LNCaP clone FGC (cell line): ENCODE measurements at regions not wholly inside any gene's neighbourhood (a gene's known extent, or its start where the extent isn't known, plus 50 kb on each side); places are given as distances from the start of the nearest gene placed in this dataset.
A peak's percentile ranks its signal among the peaks of the same experiment; 100 is the strongest.
"Not testable (repeated sequence)": the region's sequence is repeated elsewhere in the genome, so short reads cannot be mapped to it uniquely, and the experiment has no call there.

Experiments
- DNase-seq: peaks from one replicate; pipeline ENCODE4 v3.0.0-alpha.2; 2011; ENCODE audit warnings: low read depth
- H3K4me3 ChIP-seq: 2 replicates; pipeline ENCODE4 v1.5.1; 2011; ENCODE audit warnings: mild to moderate bottlenecking, low read depth, low read length, control low read depth
- CTCF ChIP-seq: IDR thresholded peaks from 2 replicates; pipeline ENCODE4 v1.5.1; 2012; ENCODE audit warnings: mild to moderate bottlenecking; ENCODE audit not compliant: control insufficient read depth, insufficient read depth; ENCODE audit errors: extremely low read depth

DNA sequence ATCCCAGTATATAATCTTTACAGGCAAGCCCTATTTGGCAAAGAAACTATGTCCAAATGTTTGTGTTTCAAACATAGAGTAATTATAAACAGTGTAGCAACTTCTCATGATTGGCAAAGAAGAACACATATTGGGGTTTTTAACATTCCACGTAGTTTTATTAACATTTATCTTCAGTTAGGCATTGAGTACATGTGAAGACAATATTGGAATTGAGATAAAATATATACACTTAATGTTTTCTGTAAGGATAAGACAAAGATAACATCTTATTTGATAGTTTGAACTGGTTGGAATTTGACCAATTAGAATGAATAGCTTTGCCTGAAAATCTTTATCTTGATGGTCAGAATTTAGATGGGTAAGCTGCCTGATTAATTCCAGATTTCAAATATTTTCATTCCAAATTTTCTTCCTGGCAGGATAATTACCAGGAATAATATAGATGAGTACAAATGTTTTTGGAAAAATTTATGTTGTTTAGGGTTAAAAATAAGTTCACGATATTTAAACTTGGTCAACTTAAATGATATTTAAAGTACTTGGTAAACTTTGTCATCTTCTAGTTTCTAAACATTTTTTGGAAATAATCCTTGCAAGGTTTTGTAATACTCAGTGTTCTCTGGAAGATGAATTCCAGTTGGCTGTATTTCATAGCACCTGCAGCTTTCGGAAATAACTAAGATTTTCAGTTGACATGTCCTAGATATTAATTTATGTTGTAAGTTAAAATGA, 536.5 kb upstream of the SPRY2 start:
- no peak overlapping the region for H3K4me3 ChIP-seq
- no peak for TF ChIP-seq CTCF
- DNase-seq: peak; percentile 21

DNA sequence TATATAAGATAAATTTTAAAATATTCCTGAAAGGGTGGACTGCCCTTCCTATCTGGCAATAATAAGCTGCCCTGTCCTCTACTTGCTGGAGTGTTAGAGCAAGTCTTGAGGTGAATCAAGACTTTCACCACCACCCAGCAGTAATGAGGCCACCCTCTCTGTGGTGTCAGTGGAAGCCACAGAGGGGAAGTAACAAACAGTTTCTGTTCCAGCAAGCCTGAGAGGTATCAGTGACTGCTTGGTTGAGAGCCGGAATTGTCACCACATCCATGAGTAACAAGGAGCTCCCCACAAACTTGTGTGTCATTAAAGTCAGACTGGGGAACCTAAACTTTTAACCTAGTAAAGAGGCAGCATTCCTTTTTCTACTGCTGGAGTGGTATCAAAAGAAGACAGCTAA, 532.7 kb upstream of the SPRY2 start:
- no peak for TF ChIP-seq CTCF
- DNase-seq: no peak

GRCh38 chr13:80871971-80872370, 531.0 kb upstream of the SPRY2 start:
- not testable (repeated sequence) for DNase-seq, H3K4me3 ChIP-seq

More for the DNA sequence above, 532.7 kb upstream of the SPRY2 start:
- no peak overlapping the region for H3K4me3 ChIP-seq

DNA sequence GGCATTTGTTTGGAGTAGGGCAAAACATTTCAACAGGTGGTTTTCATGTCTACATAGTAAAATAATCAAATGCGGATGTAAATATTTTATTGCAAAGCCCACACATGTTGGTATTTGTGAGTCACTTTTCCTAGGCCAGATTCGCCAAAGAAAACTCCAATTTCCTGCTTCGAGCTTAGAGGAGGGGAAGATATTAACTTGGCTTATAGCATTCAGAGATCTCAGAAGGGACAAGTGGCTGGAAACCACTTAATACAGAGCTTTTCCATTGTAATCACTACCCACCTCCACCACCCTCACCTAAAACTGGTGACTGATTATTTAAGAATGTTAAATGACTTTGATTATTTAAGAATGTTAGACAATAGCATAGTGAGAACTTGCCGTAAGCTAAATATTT, 530.6 kb upstream of the SPRY2 start:
- H3K4me3 ChIP-seq: no peak overlapping the region
- TF ChIP-seq CTCF: no peak
- DNase-seq: no peak

DNA sequence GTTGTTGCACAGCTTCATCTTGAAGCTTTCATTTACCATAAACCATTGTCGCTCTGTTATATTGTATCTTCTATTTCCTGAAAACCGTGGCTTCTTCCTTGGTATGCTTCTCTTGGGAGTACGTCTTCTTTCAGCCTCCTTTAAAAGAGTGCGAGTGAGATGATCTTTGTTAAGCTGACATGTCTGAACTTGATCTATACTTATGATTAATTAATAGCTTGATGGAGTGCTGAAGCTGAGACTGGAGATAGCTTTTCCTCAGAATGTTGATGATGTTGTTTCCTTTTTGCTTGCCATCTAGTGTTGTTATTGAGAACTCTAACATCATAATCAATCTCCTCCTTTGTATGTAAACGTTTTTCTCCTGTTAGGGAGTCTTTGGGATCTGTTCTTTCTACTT, 529.3 kb upstream of the SPRY2 start:
- no peak for DNase-seq
- TF ChIP-seq CTCF: no peak
- no peak overlapping the region for H3K4me3 ChIP-seq

DNA sequence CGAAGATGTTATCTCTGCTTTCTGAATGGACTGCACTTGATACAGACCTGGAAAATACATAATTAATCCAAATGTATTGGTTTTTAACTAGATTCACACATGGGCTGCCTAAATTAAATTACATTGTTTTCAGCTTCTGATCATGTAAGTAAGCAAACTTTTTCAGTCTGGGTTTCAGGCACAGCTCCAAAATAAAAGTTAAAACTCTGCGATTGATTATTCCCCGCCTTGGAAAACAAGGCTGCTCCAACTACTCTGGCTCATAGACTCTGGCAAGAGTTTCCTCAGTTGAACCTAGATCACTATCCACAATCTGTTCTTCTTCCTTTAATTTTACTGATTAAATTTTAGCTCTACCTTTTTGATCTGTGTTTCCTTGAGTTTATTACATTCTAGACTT, 526.0 kb upstream of the SPRY2 start:
- DNase-seq: no peak
- H3K4me3 ChIP-seq: no peak overlapping the region
- TF ChIP-seq CTCF: no peak

GRCh38 chr13:80865329-80865728, 524.4 kb upstream of the SPRY2 start:
- DNase-seq: no peak
- no peak overlapping the region for H3K4me3 ChIP-seq
- TF ChIP-seq CTCF: no peak
